ENCODE measurements at regions not wholly inside any gene's neighbourhood (a gene's known extent, or its start where the extent isn't known, plus 50 kb on each side); places are given as distances from the start of the nearest gene placed in this dataset.

GRCh38 chr2:138171244-138171643, 207.0 kb downstream of the HNMT start:
- no peak overlapping the region for H3K23ac ChIP-seq (ENCODE audit: insufficient read length, low read depth, low read length)
- Mint-ChIP-seq H3K27ac (no peak overlapping the region), H3K36me3 (ENCODE audit: insufficient read depth in 1 of 3, low read depth in 3 of 3) (peaks cover 0 to 13% (median 1%) of the 10 kb centered on the region in 3 experiments; a peak in 4 of 7 replicates), H3K9me3 (peaks cover 12% of the 10 kb centered on the region in 2 experiments; a peak in 3 of 5 replicates), H3K4me3 (no peak overlapping the region), H3K4me1 (no peaks in the 10 kb centered on the region), H3K27me3 (ENCODE audit: low read depth) (no peaks in the 10 kb centered on the region)
- no peak overlapping the region for H2BK15ac ChIP-seq (ENCODE audit: low read depth, low read length)
- H2BK20ac ChIP-seq (ENCODE audit: low read depth, low read length, poor library complexity, severe bottlenecking), result no peak overlapping the region
- no peak overlapping the region for H2AK5ac ChIP-seq (ENCODE audit: insufficient read length, low read length)
- no peak overlapping the region for H3T11ph ChIP-seq (ENCODE audit: low read length)
- H3K27ac ChIP-seq (ENCODE audit: insufficient read length, low read depth, low read length), result no peak overlapping the region
- no peak overlapping the region for H2BK120ac ChIP-seq (ENCODE audit: low read depth, low read length, poor library complexity, severe bottlenecking)
- no peak overlapping the region for H3K56ac ChIP-seq (ENCODE audit: insufficient read length, low read depth, low read length)
- H3K79me2 ChIP-seq (ENCODE audit: insufficient read depth, low read length), result no peaks in the 10 kb centered on the region
- H2AFZ ChIP-seq (ENCODE audit: low read length), result no peak overlapping the region
- H2BK12ac ChIP-seq (ENCODE audit: insufficient read length, low read depth, low read length), result no peak overlapping the region
- no peak overlapping the region for H4K91ac ChIP-seq (ENCODE audit: insufficient read length, low read depth, low read length)
- no peak for TF ChIP-seq CTCF (conservative IDR thresholded peaks at IDR 0.05)
- H3K9ac ChIP-seq (ENCODE audit: extremely low read depth, insufficient read length, low read length), result no peak overlapping the region
- H3K9me3 ChIP-seq (ENCODE audit: control insufficient read depth, low read depth, low read length), result no peaks in the 10 kb centered on the region
- H4K5ac ChIP-seq (ENCODE audit: insufficient read length, low read depth, low read length), result no peak overlapping the region
- no peaks in the 10 kb centered on the region for H3K4me1 ChIP-seq (ENCODE audit: insufficient read depth, low read length)
- no peak overlapping the region for H3K4ac ChIP-seq (ENCODE audit: low read depth, low read length)
- no peaks in the 10 kb centered on the region for H3K27me3 ChIP-seq (ENCODE audit: insufficient read depth, low read length)
- H3K79me1 ChIP-seq (ENCODE audit: insufficient read depth, low read depth, low read length, poor library complexity, severe bottlenecking), result no peaks in the 10 kb centered on the region
- H3K4me2 ChIP-seq (ENCODE audit: insufficient read depth, insufficient read length, low read length), result no peak overlapping the region
- H3K14ac ChIP-seq (ENCODE audit: insufficient read depth, low read length), result no peak overlapping the region
- no peaks in the 10 kb centered on the region for H3K23me2 ChIP-seq (ENCODE audit: insufficient read length, low read depth, low read length, poor library complexity, severe bottlenecking)
- no CpG with 5 or more reads among the region's 3 CpGs for WGBS (ENCODE audit: extremely low coverage, insufficient read length, low lambda C conversion rate)
- no peak overlapping the region for H3K18ac ChIP-seq (ENCODE audit: insufficient read length, low read depth, low read length)
- H2BK5ac ChIP-seq (ENCODE audit: insufficient read length, low read length), result no peak overlapping the region
- DNase-seq, result no peak
- no peaks in the 10 kb centered on the region for H4K20me1 ChIP-seq (ENCODE audit: control insufficient read depth, insufficient read depth, insufficient read length)
- no peak overlapping the region for H4K8ac ChIP-seq (replicated peaks; ENCODE audit: insufficient read length, low read depth, low read length)

Data from H9 (cell line).